Tibial nerve (tissue), 3 donors: ENCODE measurements at regions not wholly inside any gene's neighbourhood (a gene's known extent, or its start where the extent isn't known, plus 50 kb on each side); places are given as distances from the start of the nearest gene placed in this dataset.

Experiments used
- POLR2A ChIP-seq, 2 donors: fragments of 450-650 bp; IDR thresholded peaks; one replicate each; pipeline ENCODE4 v1.6.1; 2017; ENCODE audit warnings: antibody characterized with exemption in 2 of 2, mild to moderate bottlenecking in 2 of 2, moderate library complexity in 2 of 2
- TF ChIP-seq, protein P1 (sequence below), 5 experiments: fragments of 200-600 bp in 3 of 5; fragments of 450-650 bp in 2 of 5; sonication (generic) in 3 of 5; IDR thresholded peaks; one replicate each; pipeline ENCODE4 v1.5.1; 2016 to 2019; ENCODE audit warnings: antibody characterized with exemption in 5 of 5, mild to moderate bottlenecking in 3 of 5, moderate library complexity in 2 of 5

DNA sequence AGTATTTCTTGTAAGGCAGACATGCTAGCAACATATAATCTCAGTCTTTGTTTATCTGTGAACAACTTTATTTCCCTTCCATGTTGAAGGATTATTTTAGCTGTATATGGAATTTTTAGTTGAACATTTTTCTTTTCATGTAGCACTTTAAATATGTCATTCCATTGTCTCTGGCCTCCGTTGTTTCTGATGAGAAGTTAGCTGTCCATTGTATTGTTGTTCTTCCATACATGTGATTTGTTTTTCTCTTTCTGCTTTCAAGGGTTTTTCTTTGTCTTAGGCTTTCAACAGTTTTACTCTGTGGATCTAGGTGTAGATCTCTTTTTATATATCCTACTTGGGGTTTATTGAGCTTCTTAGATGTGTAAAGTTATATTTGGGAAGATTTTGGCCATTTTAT, 66.3 kb upstream of the COMTD1 start:
- TF ChIP-seq, protein P1, sequence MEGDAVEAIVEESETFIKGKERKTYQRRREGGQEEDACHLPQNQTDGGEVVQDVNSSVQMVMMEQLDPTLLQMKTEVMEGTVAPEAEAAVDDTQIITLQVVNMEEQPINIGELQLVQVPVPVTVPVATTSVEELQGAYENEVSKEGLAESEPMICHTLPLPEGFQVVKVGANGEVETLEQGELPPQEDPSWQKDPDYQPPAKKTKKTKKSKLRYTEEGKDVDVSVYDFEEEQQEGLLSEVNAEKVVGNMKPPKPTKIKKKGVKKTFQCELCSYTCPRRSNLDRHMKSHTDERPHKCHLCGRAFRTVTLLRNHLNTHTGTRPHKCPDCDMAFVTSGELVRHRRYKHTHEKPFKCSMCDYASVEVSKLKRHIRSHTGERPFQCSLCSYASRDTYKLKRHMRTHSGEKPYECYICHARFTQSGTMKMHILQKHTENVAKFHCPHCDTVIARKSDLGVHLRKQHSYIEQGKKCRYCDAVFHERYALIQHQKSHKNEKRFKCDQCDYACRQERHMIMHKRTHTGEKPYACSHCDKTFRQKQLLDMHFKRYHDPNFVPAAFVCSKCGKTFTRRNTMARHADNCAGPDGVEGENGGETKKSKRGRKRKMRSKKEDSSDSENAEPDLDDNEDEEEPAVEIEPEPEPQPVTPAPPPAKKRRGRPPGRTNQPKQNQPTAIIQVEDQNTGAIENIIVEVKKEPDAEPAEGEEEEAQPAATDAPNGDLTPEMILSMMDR (IDR thresholded peaks at IDR 0.05) = no peak
- TF ChIP-seq POLR2A (IDR thresholded peaks at IDR 0.05) = no peak
